Lung (tissue), 11 donors: ENCODE measurements at regions not wholly inside any gene's neighbourhood (a gene's known extent, or its start where the extent isn't known, plus 50 kb on each side); places are given as distances from the start of the nearest gene placed in this dataset.

ENCODE experiments used
- ATAC-seq: fragments of 200-7000 bp; cut with Tn5 transposase; one replicate; pipeline ENCODE4 v1.9.1; 2020; ENCODE audit warnings: moderate number of reproducible peaks; ENCODE audit not compliant: insufficient read depth, low FRiP score
- DNase-seq, 3 donors: peaks; one replicate each; pipeline ENCODE4 v3.0.0-alpha.2; 2013 to 2017
- H3K27ac ChIP-seq, 2 donors: one replicate each; pipeline ENCODE4 v1.5.1; 2013; ENCODE audit warnings: mild to moderate bottlenecking in 2 of 2, moderate library complexity in 2 of 2, control low read depth in 1 of 2, inconsistent platforms in 1 of 2, low read depth in 1 of 2, low read length in 1 of 2
- H3K27me3 ChIP-seq, 3 donors: one replicate each; pipeline ENCODE4 v1.5.1; 2013; ENCODE audit warnings: low read length in 2 of 3; ENCODE audit not compliant: control insufficient read depth in 3 of 3, insufficient read depth in 3 of 3
- H3K36me3 ChIP-seq, 4 donors: one replicate each; pipeline ENCODE4 v1.5.1; 2013; ENCODE audit warnings: low read length in 4 of 4, mild to moderate bottlenecking in 1 of 4, moderate library complexity in 1 of 4; ENCODE audit not compliant: control insufficient read depth in 4 of 4, insufficient read depth in 4 of 4
- H3K4me1 ChIP-seq, 5 donors: one replicate each; pipeline ENCODE4 v1.5.1; 2013; ENCODE audit warnings: low read length in 5 of 5, mild to moderate bottlenecking in 2 of 5, moderate library complexity in 1 of 5; ENCODE audit not compliant: control insufficient read depth in 5 of 5, insufficient read depth in 5 of 5
- H3K4me3 ChIP-seq: one replicate; pipeline ENCODE4 v1.5.1; 2013; ENCODE audit warnings: mild to moderate bottlenecking, control low read depth, moderate library complexity
- H3K9ac ChIP-seq, 2 donors: one replicate each; pipeline ENCODE4 v1.5.1; 2013; ENCODE audit warnings: low read length in 2 of 2, control low read depth in 1 of 2; ENCODE audit not compliant: insufficient read depth in 1 of 2
- H3K9me3 ChIP-seq, 4 donors: one replicate each; pipeline ENCODE4 v1.5.1; 2013; ENCODE audit warnings: low read length in 3 of 4, mild to moderate bottlenecking in 1 of 4, moderate library complexity in 1 of 4; ENCODE audit not compliant: control insufficient read depth in 4 of 4, insufficient read depth in 3 of 4
- CTCF ChIP-seq: IDR thresholded peaks from 2 replicates; pipeline ENCODE4 v1.5.1; 2012; ENCODE audit warnings: mild to moderate bottlenecking; ENCODE audit errors: control extremely low read depth, extremely low read depth
- WGBS, 2 donors: extraction: QIAGEN DNeasy Blood & Tissue Kit; methylation state at CpG; one replicate each; pipeline ENCODE4 v1.1.7; 2013; 5-methylcytosine and 5-hydroxymethylcytosine counted together
- donor health status: control.
- donor health status: control.
- donor health status: Bipolar disorder and iron deficiency.
- donor health status: healthy.
- donor health status: DM: yes; HTN: yes; CAD: no.

GRCh38 chr15:87756072-87756471, 500.5 kb downstream of the NTRK3 start:
- Histone ChIP-seq H3K9me3 (no peaks in the 10 kb centered on the region), H3K36me3 (no peaks in the 10 kb centered on the region), H3K4me3 (no peak overlapping the region), H3K9ac (no peak overlapping the region), H3K4me1 (peaks cover 6 to 16% (median 8%) of the 10 kb centered on the region in 5 donors), H3K27ac (no peak overlapping the region), H3K27me3 (peaks cover 0 to 2% (median 0%) of the 10 kb centered on the region in 3 donors)
- no peak for DNase-seq
- TF ChIP-seq CTCF = no peak
- ATAC-seq = no peak
- WGBS, 2 donors = 82 to 87% methylated on average over 3 of the region's 3 CpGs

GRCh38 chr15:87755226-87755625, 501.3 kb downstream of the NTRK3 start:
- no peak for ATAC-seq
- H3K4me3 ChIP-seq = no peak overlapping the region
- DNase-seq = no peak
- H3K4me1 ChIP-seq = peaks cover 6 to 16% (median 8%) of the 10 kb centered on the region in 5 donors
- peaks cover 0 to 2% (median 0%) of the 10 kb centered on the region in 3 donors for H3K27me3 ChIP-seq
- no peaks in the 10 kb centered on the region for H3K9me3 ChIP-seq
- H3K27ac ChIP-seq = no peak overlapping the region
- no peak for TF ChIP-seq CTCF
- no peaks in the 10 kb centered on the region for H3K36me3 ChIP-seq
- 83 to 91% methylated on average over 4 of the region's 4 CpGs for WGBS, 2 donors
- no peak overlapping the region for H3K9ac ChIP-seq

DNA sequence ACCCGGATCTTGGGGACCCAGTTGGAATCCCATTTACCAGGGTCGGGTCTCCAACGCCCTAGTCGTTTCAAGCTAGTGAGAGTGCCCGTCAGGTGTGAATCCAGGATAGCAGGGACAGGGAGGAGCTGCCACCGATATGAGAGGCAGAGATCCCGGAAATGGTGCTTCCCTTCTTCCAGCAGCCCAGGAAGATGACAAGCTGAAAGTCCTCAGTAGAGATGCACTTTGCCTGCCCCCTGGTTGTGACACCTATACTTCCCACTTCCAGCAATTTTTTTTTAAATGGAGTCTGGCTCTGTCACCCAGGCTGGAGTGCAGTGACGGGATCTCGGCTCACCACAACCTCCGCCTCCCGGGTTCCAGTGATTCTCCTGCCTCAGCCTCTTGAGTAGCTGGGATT, 503.0 kb downstream of the NTRK3 start:
- no peak overlapping the region for H3K9ac ChIP-seq
- DNase-seq (no peak), ATAC-seq (no peak)
- no peaks in the 10 kb centered on the region for H3K9me3 ChIP-seq
- no peak overlapping the region for H3K4me3 ChIP-seq
- TF ChIP-seq CTCF = no peak
- WGBS, 2 donors = 76 to 80% methylated on average over 11 of the region's 11 CpGs
- H3K27ac ChIP-seq = no peak overlapping the region
- peaks cover 5 to 11% (median 8%) of the 10 kb centered on the region in 5 donors for H3K4me1 ChIP-seq
- H3K36me3 ChIP-seq = no peaks in the 10 kb centered on the region
- no peaks in the 10 kb centered on the region for H3K27me3 ChIP-seq
